ENCODE measurements at regions not wholly inside any gene's neighbourhood (a gene's known extent, or its start where the extent isn't known, plus 50 kb on each side); places are given as distances from the start of the nearest gene placed in this dataset.

DNA sequence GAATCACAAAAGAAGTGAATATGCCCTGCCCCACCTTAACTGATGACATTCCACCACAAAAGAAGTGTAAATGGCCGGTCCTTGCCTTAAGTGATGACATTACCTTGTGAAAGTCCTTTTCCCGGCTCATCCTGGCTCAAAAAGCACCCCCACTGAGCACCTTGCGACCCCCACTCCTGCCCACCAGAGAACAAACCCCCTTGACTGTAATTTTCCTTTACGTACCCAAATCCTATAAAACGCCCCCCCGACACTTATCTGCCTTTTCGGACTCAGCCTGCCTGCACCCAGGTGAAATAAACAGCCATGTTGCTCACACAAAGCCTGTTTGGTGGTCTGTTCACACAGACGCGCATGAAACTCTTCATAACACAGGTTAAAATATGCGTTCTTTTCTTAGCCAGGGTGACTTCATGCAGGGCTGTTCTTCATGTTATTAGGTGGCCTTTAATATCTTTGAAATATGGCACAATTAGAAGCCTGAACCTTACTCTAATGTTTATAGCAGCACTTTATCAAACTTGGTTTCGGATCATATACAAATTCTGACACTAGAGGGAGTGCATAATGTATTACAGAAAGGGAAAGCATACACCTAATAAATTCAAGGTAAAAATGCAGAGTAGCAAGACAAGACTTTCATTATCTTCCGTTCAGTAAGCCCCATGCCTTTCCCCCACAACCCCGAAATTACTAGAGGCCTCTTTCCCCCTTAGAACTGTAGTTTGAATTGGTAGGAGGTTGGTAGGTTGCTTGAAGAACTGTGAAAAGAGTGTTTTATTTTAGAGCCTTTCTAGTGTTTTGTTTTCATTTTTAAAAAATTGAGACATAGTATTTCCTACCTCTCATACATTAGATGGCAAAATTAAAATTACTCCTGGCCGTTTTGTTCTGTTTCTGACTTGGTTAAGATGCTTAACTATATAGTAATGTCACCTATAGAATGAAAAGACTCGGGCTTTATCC, 117.9 kb downstream of the NPY start:
- no peak for TF ChIP-seq POLR2A (IDR thresholded peaks at IDR 0.05)
- TF ChIP-seq, protein P1, sequence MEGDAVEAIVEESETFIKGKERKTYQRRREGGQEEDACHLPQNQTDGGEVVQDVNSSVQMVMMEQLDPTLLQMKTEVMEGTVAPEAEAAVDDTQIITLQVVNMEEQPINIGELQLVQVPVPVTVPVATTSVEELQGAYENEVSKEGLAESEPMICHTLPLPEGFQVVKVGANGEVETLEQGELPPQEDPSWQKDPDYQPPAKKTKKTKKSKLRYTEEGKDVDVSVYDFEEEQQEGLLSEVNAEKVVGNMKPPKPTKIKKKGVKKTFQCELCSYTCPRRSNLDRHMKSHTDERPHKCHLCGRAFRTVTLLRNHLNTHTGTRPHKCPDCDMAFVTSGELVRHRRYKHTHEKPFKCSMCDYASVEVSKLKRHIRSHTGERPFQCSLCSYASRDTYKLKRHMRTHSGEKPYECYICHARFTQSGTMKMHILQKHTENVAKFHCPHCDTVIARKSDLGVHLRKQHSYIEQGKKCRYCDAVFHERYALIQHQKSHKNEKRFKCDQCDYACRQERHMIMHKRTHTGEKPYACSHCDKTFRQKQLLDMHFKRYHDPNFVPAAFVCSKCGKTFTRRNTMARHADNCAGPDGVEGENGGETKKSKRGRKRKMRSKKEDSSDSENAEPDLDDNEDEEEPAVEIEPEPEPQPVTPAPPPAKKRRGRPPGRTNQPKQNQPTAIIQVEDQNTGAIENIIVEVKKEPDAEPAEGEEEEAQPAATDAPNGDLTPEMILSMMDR (IDR thresholded peaks at IDR 0.05), result peak; percentile 21 to 39 (median 31)

All from ovary (tissue), 3 donors.